Lung microvascular endothelial cell (primary cell): ENCODE measurements at regions not wholly inside any gene's neighbourhood (a gene's known extent, or its start where the extent isn't known, plus 50 kb on each side); places are given as distances from the start of the nearest gene placed in this dataset.
A peak's percentile ranks its signal among the peaks of the same experiment; 100 is the strongest.

Source experiments
- DNase-seq, 2 donors: peaks; one replicate each; pipeline versions ENCODE4 v3.0.0 to v3.0.0-alpha.2; 2010; ENCODE audit warnings: low read depth in 2 of 2

GRCh38 chr5:8633259-8633658 lies 764.3 kb downstream of the MTRR start:
- no peak for DNase-seq

GRCh38 chr5:8633696-8634095 lies 764.7 kb downstream of the MTRR start:
- peak in 1 of 2 donors; percentile 14 for DNase-seq

- no peak for DNase-seq
Measured at GRCh38 chr5:8634219-8634618, 765.3 kb downstream of the MTRR start.

GRCh38 chr5:8641786-8642505 lies 773.0 kb downstream of the MTRR start:
- no peak for DNase-seq

- no peak for DNase-seq
Measured at GRCh38 chr5:8644377-8644776, 775.4 kb downstream of the MTRR start.

GRCh38 chr5:8647111-8647510 lies 778.2 kb downstream of the MTRR start:
- DNase-seq, result no peak

- no peak for DNase-seq
Measured at GRCh38 chr5:8650186-8650585, 781.2 kb downstream of the MTRR start.

- DNase-seq, result no peak
Measured at GRCh38 chr5:8660133-8660893, 791.4 kb downstream of the MTRR start.

- no peak for DNase-seq
Measured at GRCh38 chr5:8663374-8663773, 794.4 kb downstream of the MTRR start.

- DNase-seq, result no peak
Measured at GRCh38 chr5:8675182-8675581, 806.2 kb downstream of the MTRR start.

GRCh38 chr5:8676695-8677094 lies 807.7 kb downstream of the MTRR start:
- DNase-seq, result no peak

- no peak for DNase-seq
Measured at GRCh38 chr5:8682381-8682780, 813.4 kb downstream of the MTRR start.

GRCh38 chr5:8683496-8683895 lies 814.5 kb downstream of the MTRR start:
- no peak for DNase-seq

GRCh38 chr5:8685704-8686103 lies 816.8 kb downstream of the MTRR start:
- DNase-seq, result no peak

- DNase-seq, result no peak
Measured at GRCh38 chr5:8686707-8687106, 817.8 kb downstream of the MTRR start.

- no peak for DNase-seq
Measured at GRCh38 chr5:8689773-8690172, 820.8 kb downstream of the MTRR start.

- no peak for DNase-seq
Measured at GRCh38 chr5:8691221-8691620, 822.3 kb downstream of the MTRR start.

GRCh38 chr5:8693341-8693844 lies 824.4 kb downstream of the MTRR start:
- DNase-seq, result no peak

GRCh38 chr5:8694545-8694944 lies 825.6 kb downstream of the MTRR start:
- DNase-seq, result no peak

- no peak for DNase-seq
Measured at GRCh38 chr5:8695902-8696845, 827.2 kb downstream of the MTRR start.

GRCh38 chr5:8700222-8700621 lies 831.3 kb downstream of the MTRR start:
- DNase-seq, result no peak

- no peak for DNase-seq
Measured at GRCh38 chr5:8700671-8701070, 831.7 kb downstream of the MTRR start.
